Vagina (tissue), 2 donors: ENCODE measurements at regions not wholly inside any gene's neighbourhood (a gene's known extent, or its start where the extent isn't known, plus 50 kb on each side); places are given as distances from the start of the nearest gene placed in this dataset.

Source experiments
- POLR2A ChIP-seq, 2 donors: fragments of 450-650 bp; IDR thresholded peaks; one replicate each; pipeline ENCODE4 v1.6.1; 2017; ENCODE audit warnings: antibody characterized with exemption in 2 of 2, mild to moderate bottlenecking in 2 of 2, moderate library complexity in 2 of 2
- TF ChIP-seq, protein P1 (sequence below), 3 experiments: fragments of 450-650 bp in 2 of 3; fragments of 200-600 bp in 1 of 3; sonication (generic) in 1 of 3; IDR thresholded peaks; one replicate each; pipeline ENCODE4 v1.5.1; 2017 to 2019; ENCODE audit warnings: antibody characterized with exemption in 3 of 3, mild to moderate bottlenecking in 2 of 3, moderate library complexity in 2 of 3

DNA sequence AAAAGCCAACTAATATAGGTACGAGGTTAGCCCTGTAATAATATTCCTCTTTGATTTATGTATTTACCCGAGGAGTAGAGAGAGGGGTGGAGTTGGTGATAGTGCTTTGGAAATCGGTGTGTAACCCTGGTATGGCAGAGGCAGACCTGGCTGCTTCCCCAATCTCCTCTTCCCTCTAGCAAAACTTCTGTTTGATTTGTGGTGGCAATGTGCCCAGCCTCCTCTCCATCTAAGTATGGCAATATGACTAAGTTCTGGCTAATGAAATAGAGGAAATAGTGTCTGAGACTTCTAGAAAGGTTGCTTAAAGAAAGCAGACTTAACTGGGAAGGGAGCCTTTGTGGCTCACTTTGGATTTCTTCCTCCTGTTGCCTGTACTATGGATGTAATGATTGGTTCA, 491.1 kb downstream of the ENC1 start:
- no peak for TF ChIP-seq POLR2A (IDR thresholded peaks at IDR 0.05)
- TF ChIP-seq, protein P1, sequence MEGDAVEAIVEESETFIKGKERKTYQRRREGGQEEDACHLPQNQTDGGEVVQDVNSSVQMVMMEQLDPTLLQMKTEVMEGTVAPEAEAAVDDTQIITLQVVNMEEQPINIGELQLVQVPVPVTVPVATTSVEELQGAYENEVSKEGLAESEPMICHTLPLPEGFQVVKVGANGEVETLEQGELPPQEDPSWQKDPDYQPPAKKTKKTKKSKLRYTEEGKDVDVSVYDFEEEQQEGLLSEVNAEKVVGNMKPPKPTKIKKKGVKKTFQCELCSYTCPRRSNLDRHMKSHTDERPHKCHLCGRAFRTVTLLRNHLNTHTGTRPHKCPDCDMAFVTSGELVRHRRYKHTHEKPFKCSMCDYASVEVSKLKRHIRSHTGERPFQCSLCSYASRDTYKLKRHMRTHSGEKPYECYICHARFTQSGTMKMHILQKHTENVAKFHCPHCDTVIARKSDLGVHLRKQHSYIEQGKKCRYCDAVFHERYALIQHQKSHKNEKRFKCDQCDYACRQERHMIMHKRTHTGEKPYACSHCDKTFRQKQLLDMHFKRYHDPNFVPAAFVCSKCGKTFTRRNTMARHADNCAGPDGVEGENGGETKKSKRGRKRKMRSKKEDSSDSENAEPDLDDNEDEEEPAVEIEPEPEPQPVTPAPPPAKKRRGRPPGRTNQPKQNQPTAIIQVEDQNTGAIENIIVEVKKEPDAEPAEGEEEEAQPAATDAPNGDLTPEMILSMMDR (IDR thresholded peaks at IDR 0.05): no peak
